DLD1 (cell line): ENCODE measurements at regions not wholly inside any gene's neighbourhood (a gene's known extent, or its start where the extent isn't known, plus 50 kb on each side); places are given as distances from the start of the nearest gene placed in this dataset.

Source experiments
- in situ Hi-C: cut with HindIII; loops from 2 replicates; pipeline ENCODE4 v1.10.0; 2017; ENCODE audit warnings: low sequenced_read_pairs

GRCh38 chr10:4144817-4145216 is 359.8 kb upstream of the KLF6 start:
- in situ Hi-C loops = no loop called here

GRCh38 chr10:4141471-4141870 is 356.5 kb upstream of the KLF6 start:
- in situ Hi-C loops = no loop called here

- in situ Hi-C loops = no loop called here
Observed at GRCh38 chr10:4138146-4138721, 353.2 kb upstream of the KLF6 start.

- in situ Hi-C loops = no loop called here
Observed at GRCh38 chr10:4137299-4137698, 352.3 kb upstream of the KLF6 start.

GRCh38 chr10:4136121-4136520 is 351.1 kb upstream of the KLF6 start:
- in situ Hi-C loops = no loop called here

GRCh38 chr10:4132216-4132556 is 347.2 kb upstream of the KLF6 start:
- in situ Hi-C loops = no loop called here

- in situ Hi-C loops = no loop called here
Observed at GRCh38 chr10:4131407-4132215, 346.6 kb upstream of the KLF6 start.

GRCh38 chr10:4130685-4131084 is 345.7 kb upstream of the KLF6 start:
- in situ Hi-C loops = no loop called here

GRCh38 chr10:4129866-4130477 is 345.0 kb upstream of the KLF6 start:
- in situ Hi-C loops = no loop called here

- in situ Hi-C loops = no loop called here
Observed at GRCh38 chr10:4127518-4128315, 342.7 kb upstream of the KLF6 start.

GRCh38 chr10:4125776-4126175 is 340.8 kb upstream of the KLF6 start:
- in situ Hi-C loops = no loop called here

- in situ Hi-C loops = no loop called here
Observed at GRCh38 chr10:4121502-4122380, 336.7 kb upstream of the KLF6 start.

GRCh38 chr10:4120096-4120853 is 335.3 kb upstream of the KLF6 start:
- in situ Hi-C loops = no loop called here

GRCh38 chr10:4119107-4119506 is 334.1 kb upstream of the KLF6 start:
- in situ Hi-C loops = no loop called here

GRCh38 chr10:4117604-4118003 is 332.6 kb upstream of the KLF6 start:
- in situ Hi-C loops = no loop called here

GRCh38 chr10:4111643-4112042 is 326.6 kb upstream of the KLF6 start:
- in situ Hi-C loops = no loop called here

- in situ Hi-C loops = no loop called here
Observed at GRCh38 chr10:4109469-4109868, 324.5 kb upstream of the KLF6 start.

GRCh38 chr10:4108693-4109092 is 323.7 kb upstream of the KLF6 start:
- in situ Hi-C loops = no loop called here

GRCh38 chr10:4107285-4107851 is 322.4 kb upstream of the KLF6 start:
- in situ Hi-C loops = no loop called here

GRCh38 chr10:4103603-4104002 is 318.6 kb upstream of the KLF6 start:
- in situ Hi-C loops = no loop called here
